VCaP (cell line): ENCODE measurements at regions not wholly inside any gene's neighbourhood (a gene's known extent, or its start where the extent isn't known, plus 50 kb on each side); places are given as distances from the start of the nearest gene placed in this dataset.
A peak's percentile ranks its signal among the peaks of the same experiment; 100 is the strongest.

Experiments used
- H3K27ac ChIP-seq: fragments of 450-650 bp; 2 replicates; pipeline ENCODE4 v1.5.1; 2017
- CTCF ChIP-seq: fragments of 450-650 bp; conservative IDR thresholded peaks from 2 replicates; pipeline ENCODE4 v1.5.1; 2017; ENCODE audit warnings: mild to moderate bottlenecking, moderate library complexity

DNA sequence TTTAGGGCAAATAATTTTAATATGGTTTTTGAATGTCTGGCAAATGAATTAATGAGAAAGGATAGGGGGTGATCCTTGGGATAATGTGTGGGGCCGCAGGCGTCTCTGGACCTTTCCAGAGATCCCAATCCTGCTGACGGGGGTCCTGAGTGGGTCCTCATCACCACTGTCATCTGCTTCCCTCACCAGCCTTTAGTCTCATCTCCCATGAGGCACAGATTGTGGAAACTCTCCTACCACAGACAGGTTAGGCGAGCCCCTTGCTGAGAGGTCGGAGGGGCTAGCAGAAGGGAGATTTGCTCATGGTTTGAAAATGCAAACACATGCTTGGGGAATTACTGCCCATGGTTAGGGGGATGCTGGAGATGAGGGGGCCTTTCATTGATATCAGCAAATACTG lies 484.6 kb downstream of the RPS24 start:
- no peak for TF ChIP-seq CTCF
- no peak overlapping the region; the same call in 1 of the 2 replicates for H3K27ac ChIP-seq

DNA sequence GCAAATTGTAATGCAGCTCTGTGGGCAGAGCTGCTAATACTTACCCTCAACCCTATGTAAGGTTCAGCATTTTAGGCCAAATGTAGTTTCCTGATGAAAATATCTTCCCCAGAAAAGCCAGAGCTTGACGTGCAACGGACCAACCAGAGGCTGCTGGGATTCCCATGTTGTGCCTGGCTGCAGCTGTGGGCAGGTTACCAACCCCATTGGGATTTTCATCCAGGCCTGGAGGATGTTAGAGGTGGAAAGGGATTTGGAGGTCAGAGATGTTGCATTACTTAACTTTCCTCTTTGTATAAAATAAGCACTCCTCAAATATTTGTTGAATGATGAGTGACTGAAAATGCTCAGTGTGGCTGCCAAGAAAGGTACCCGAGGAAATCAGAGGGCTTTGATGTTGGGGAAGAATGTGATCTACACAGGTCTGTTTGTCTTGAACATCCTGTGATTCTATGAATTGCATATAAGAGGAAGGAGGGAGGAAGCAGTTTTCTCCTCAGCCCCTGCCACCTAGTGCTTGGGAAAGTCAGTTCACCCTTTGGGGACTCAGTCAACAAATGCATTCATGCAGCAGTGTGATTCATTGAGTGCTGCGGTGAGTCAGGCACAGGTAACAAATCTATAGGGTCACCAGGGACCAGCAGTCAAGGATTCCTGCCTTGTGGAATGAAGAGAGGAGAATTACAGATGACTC lies 487.2 kb downstream of the RPS24 start:
- H3K27ac ChIP-seq = peak overlapping the region; percentile 60
- TF ChIP-seq CTCF = peak; percentile 57

- no peak for TF ChIP-seq CTCF
- H3K27ac ChIP-seq = no peak overlapping the region
Observed at GRCh38 chr10:78523453-78523852, 489.8 kb downstream of the RPS24 start.

DNA sequence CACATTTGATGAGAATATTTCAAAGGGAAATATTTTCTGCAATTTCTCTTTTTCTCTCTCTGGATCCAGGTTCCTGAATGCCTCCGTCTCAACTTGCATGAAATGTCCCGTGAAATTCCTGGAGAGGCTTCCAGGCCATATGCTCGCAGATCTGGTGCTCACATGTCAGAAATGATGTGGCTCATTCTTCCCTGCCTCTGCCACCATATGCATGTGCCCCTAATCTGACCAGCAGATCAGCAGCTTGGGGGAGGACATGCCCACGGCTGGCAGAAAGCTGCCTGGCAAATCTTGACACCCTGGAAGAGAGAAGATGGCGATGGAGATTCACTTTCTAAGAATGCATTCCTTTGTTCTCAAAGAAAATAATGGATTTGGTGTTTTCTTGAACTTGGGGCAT lies 490.7 kb downstream of the RPS24 start:
- no peak overlapping the region for H3K27ac ChIP-seq
- TF ChIP-seq CTCF = no peak

- no peak overlapping the region for H3K27ac ChIP-seq
- TF ChIP-seq CTCF = no peak
Observed at GRCh38 chr10:78524941-78525340, 491.3 kb downstream of the RPS24 start.

DNA sequence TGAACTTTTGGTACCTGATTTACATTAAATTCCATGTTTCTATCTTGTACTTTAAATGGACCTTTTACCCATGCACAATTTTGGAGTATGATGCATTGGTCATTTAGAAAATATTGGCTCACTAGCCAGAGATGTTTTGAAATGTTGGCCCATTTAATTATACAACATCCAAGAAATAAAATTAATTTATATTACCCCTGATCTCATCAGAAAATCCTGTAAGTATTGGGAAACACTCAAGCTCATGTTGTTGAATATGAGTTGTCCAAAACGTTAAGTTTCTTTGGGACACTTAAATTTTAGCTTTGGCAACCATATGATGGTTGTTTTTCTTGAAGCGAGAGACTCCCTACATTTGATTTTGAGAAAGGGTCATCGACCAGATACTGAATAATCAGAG lies 492.7 kb downstream of the RPS24 start:
- no peak for TF ChIP-seq CTCF
- H3K27ac ChIP-seq = no peak overlapping the region

GRCh38 chr10:78527296-78527695 lies 493.6 kb downstream of the RPS24 start:
- TF ChIP-seq CTCF = no peak

More at GRCh38 chr10:78527296-78527695, 493.6 kb downstream of the RPS24 start:
- peak overlapping the region; percentile 86; the same call in 1 of the 2 replicates for H3K27ac ChIP-seq
